GM12874 (cell line): ENCODE measurements at regions not wholly inside any gene's neighbourhood (a gene's known extent, or its start where the extent isn't known, plus 50 kb on each side); places are given as distances from the start of the nearest gene placed in this dataset.

Experiments
- TF ChIP-seq, protein P1 (sequence below): IDR thresholded peaks from 2 replicates; pipeline ENCODE4 v1.5.1; 2011; ENCODE audit warnings: low read depth, mild to moderate bottlenecking, control low read depth, low read length, moderate library complexity; ENCODE audit not compliant: insufficient read depth

DNA sequence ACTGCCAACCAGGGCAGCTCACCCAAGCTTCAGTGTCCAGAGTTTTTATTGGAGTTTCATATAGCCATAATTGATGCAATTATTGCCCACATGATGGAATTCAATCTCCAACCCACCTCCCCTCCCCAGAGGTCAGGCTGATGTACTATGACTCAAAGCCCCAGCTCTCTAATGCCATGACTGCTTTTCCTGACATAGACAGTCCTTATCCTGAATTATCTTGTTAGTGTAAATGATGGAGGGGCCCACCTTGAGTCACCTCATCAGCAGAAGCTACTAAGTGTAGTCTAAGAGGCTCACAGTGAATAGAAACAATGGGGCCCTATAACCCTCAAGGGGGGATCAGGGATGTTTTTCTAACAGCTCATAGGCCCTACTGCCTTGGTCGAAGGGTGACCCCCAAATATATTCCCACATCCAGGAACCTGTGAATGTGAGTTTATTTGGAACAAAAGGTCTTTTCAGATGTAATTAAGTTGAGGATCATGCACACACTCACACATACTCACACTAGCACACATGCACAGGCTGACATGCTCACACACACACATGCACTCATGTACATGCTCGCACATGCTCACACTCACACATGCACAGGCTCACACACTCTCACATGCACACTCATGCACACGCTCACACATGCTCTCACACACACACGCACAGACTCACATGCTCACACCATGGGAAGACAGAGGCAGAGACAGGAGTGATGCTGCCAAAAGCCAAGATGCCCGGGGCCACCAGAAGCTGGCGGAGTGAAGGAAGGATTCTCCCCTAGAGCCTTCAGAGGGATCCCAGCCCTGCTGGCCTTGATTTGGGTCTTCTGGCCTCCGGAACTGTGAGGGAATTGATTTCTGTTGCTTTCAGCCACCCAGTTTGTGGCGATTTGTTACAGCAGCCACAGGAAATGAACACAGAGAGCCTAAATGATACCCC is 131.2 kb upstream of the SMAD3 start:
- TF ChIP-seq, protein P1, sequence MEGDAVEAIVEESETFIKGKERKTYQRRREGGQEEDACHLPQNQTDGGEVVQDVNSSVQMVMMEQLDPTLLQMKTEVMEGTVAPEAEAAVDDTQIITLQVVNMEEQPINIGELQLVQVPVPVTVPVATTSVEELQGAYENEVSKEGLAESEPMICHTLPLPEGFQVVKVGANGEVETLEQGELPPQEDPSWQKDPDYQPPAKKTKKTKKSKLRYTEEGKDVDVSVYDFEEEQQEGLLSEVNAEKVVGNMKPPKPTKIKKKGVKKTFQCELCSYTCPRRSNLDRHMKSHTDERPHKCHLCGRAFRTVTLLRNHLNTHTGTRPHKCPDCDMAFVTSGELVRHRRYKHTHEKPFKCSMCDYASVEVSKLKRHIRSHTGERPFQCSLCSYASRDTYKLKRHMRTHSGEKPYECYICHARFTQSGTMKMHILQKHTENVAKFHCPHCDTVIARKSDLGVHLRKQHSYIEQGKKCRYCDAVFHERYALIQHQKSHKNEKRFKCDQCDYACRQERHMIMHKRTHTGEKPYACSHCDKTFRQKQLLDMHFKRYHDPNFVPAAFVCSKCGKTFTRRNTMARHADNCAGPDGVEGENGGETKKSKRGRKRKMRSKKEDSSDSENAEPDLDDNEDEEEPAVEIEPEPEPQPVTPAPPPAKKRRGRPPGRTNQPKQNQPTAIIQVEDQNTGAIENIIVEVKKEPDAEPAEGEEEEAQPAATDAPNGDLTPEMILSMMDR, result no peak

DNA sequence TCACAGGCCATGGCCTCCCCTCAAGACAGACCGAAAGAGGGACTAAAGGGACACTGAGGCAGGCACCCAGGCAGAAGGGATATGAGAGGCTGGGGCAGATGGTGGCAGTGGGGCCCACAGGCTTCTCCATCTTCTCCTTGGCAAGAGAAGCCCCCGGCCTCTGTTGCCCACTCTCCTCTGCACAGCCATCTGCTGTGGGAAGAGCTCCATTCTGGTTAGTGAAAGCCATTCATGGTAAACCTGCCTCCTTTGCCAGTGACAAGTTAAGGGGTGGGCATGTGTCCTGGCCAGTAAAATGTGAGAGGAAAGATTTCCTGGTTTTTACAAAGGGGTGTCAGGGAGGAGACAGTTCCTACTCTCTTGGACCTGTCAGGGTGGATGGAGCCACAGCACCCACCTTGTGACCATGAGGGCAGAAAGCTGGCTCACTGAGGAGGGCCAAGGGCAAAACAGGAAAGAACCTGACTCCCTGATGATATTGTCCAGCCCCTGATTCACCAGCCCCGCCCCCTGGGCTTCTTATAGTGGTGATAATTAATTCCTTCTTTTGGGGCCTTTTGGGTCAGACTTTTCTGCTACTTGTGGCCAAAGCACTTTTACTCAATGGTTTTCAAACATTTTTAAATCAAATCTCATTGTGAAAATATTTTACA is 130.4 kb upstream of the SMAD3 start:
- TF ChIP-seq, protein P1, result no peak

DNA sequence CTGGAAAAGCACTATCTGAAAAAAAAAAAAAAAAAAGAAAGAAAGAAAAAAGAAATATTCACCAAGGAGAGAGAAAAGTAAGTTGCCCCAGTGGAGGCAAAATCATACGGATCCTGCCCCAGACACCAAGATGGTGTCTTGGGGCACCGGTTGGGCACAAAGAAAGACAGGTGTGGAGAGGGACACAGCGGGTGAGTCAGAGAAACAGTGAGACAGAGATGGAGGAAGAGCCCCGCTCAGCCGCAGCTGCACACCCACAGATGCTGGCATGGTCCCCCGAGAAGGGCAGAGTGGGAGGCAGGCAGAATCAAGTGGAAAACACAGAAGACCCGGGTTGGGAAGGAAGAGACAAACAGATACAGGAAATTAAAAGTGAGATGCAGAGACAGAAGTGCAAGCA is 129.7 kb upstream of the SMAD3 start:
- TF ChIP-seq, protein P1, result no peak

DNA sequence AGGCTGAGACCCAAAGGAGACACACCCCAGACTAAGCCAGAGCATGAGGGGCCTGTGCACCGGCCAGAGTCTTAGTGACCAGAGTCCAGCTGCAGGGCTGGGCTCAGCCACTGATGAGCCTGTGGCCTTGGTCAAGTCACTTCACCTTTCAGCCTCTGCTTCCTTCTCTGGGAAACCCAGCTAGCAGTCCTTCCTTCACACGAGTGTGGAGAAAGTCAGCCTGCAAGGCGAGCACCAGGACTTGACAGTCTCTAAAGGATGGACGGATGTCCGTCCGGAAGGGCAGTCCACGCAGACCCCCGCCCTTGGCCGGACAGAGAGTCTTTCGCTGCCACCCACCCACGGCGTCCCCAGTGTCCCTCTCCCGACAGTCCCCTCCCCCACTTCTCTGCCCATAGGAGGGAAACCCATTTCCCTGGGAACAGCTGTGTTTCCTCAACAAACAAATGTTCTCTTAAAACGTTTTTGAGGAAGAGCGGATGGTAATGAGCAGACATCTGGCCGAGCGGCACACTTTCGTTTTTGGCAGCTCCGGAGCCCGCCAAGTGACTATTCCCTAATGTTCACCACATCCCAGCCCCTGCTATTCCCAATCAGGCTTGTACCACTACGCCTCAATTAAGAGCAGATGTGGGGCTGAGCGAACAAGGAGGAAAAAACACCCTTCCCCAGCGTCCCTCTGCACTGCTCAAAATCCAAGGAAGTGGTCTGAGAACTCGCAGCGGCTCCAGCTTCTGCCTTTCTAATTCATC is 129.1 kb upstream of the SMAD3 start:
- TF ChIP-seq, protein P1, result no peak

DNA sequence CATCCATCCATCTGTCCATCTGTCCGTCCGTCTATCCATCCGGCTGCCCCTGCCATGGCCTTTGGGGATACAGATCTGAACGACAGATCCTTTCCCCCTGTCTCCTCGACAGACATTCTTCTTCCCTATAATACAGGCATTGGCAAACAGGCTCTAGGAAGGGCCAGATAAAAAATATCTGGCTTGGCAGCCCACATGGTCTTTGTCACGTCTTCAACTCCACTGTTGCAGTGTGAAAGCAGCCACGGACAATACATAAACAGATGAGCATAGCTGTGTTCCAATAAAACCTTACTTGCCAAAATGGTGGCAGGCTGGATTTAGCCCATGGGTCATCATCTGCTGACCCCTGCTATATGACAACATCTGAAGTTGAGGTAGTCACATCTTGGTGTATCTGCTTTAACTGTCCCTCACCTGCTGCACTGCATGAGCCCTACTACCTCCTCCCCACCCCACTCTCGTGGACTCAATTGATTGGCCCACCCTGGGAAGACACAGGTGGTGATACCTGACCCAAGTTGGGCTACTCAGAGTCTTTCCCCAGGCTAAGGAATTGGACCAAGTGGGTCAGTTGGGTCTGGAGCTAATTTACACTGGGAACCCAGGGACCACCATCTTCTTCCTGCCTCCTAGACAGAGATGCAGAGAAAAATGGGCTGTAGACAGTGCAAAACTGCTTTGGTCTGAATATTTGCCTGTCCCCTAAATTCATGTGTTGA is 128.4 kb upstream of the SMAD3 start:
- TF ChIP-seq, protein P1, result no peak

DNA sequence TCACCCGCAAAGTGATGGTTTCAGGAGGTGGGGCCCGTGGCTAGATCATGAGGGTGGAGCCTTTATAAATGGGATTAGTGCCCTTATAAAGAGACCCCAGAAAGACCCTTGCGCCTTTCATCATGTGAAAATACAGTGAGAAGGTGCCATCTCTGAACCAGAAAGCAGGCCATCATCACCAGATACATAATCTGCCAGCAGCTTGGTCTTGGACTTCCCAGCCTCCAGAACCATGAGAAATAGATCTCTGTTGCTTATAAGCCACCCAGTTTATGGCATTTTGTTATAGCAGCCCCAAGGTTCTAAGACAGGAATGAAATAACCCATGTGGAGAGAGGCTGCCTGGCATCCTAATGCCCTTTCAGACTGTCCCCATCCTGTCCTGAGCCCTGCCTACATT is 127.8 kb upstream of the SMAD3 start:
- TF ChIP-seq, protein P1, result no peak
